GM12892 (cell line): ENCODE measurements at regions not wholly inside any gene's neighbourhood (a gene's known extent, or its start where the extent isn't known, plus 50 kb on each side); places are given as distances from the start of the nearest gene placed in this dataset.

Experiments
- POLR2A ChIP-seq: IDR thresholded peaks from 2 replicates; pipeline ENCODE4 v1.6.1; 2011; ENCODE audit warnings: low read depth, low read length, control low read depth
- POLR2AphosphoS5 ChIP-seq: IDR thresholded peaks from 2 replicates; pipeline ENCODE4 v1.6.1; 2011; ENCODE audit warnings: low read depth, low read length, control low read depth
- TAF1 ChIP-seq: IDR thresholded peaks from 2 replicates; pipeline ENCODE4 v1.6.1; 2011; ENCODE audit warnings: low read depth, mild to moderate bottlenecking, control low read depth, low read length, borderline replicate concordance

GRCh38 chr2:217736776-217737550, 265.8 kb downstream of the TNS1 start:
- TF ChIP-seq POLR2AphosphoS5 (no peak), POLR2A (no peak), TAF1 (no peak)
